Myocyte (in vitro differentiated cells): ENCODE measurements at regions not wholly inside any gene's neighbourhood (a gene's known extent, or its start where the extent isn't known, plus 50 kb on each side); places are given as distances from the start of the nearest gene placed in this dataset.
A peak's percentile ranks its signal among the peaks of the same experiment; 100 is the strongest.
"Not testable (repeated sequence)": the region's sequence is repeated elsewhere in the genome, so short reads cannot be mapped to it uniquely, and the experiment has no call there.

Source experiments
- DNase-seq: peaks from one replicate; pipeline ENCODE4 v3.0.0-alpha.2; 2012; ENCODE audit warnings: low read depth

- DNase-seq = no peak
These were observed 65.3 kb upstream of the PTGDR start for GRCh38 chr14:52202151-52202550.

GRCh38 chr14:52190337-52190931 lies 77.1 kb upstream of the PTGDR start:
- DNase-seq = no peak

GRCh38 chr14:52189325-52189724 lies 78.2 kb upstream of the PTGDR start:
- no peak for DNase-seq

GRCh38 chr14:52188381-52188780 lies 79.1 kb upstream of the PTGDR start:
- DNase-seq = no peak

- DNase-seq = no peak
These were observed 82.3 kb upstream of the PTGDR start for GRCh38 chr14:52185178-52185577.

GRCh38 chr14:52182853-52183252 lies 84.6 kb upstream of the PTGDR start:
- no peak for DNase-seq

- DNase-seq = no peak
These were observed 88.2 kb upstream of the PTGDR start for GRCh38 chr14:52179141-52179790.

GRCh38 chr14:52175982-52176502 lies 91.5 kb upstream of the PTGDR start:
- no peak for DNase-seq

- not testable (repeated sequence) for DNase-seq
These were observed 95.6 kb upstream of the PTGDR start for GRCh38 chr14:52171932-52172331.

GRCh38 chr14:52166822-52167221 lies 98.0 kb upstream of the NID2 start:
- no peak for DNase-seq

- DNase-seq = no peak
These were observed 86.9 kb upstream of the NID2 start for GRCh38 chr14:52155651-52156213.

- DNase-seq = no peak
These were observed 86.3 kb upstream of the NID2 start for GRCh38 chr14:52154992-52155650.

GRCh38 chr14:52153939-52154338 lies 85.1 kb upstream of the NID2 start:
- no peak for DNase-seq

- DNase-seq = no peak
These were observed 81.3 kb upstream of the NID2 start for GRCh38 chr14:52150162-52150561.

GRCh38 chr14:52148371-52148770 lies 79.5 kb upstream of the NID2 start:
- no peak for DNase-seq

GRCh38 chr14:52146504-52146903 lies 77.6 kb upstream of the NID2 start:
- DNase-seq = no peak

GRCh38 chr14:52144099-52144498 lies 75.2 kb upstream of the NID2 start:
- DNase-seq = not testable (repeated sequence)

GRCh38 chr14:52142504-52142903 lies 73.6 kb upstream of the NID2 start:
- no peak for DNase-seq

GRCh38 chr14:52131640-52132320 lies 62.9 kb upstream of the NID2 start:
- DNase-seq = peak; percentile 94

GRCh38 chr14:52129721-52130120 lies 60.9 kb upstream of the NID2 start:
- DNase-seq = no peak

GRCh38 chr14:52125885-52126284 lies 57.0 kb upstream of the NID2 start:
- DNase-seq = no peak
